ENCODE measurements at regions not wholly inside any gene's neighbourhood (a gene's known extent, or its start where the extent isn't known, plus 50 kb on each side); places are given as distances from the start of the nearest gene placed in this dataset.

- TF ChIP-seq, protein P1, sequence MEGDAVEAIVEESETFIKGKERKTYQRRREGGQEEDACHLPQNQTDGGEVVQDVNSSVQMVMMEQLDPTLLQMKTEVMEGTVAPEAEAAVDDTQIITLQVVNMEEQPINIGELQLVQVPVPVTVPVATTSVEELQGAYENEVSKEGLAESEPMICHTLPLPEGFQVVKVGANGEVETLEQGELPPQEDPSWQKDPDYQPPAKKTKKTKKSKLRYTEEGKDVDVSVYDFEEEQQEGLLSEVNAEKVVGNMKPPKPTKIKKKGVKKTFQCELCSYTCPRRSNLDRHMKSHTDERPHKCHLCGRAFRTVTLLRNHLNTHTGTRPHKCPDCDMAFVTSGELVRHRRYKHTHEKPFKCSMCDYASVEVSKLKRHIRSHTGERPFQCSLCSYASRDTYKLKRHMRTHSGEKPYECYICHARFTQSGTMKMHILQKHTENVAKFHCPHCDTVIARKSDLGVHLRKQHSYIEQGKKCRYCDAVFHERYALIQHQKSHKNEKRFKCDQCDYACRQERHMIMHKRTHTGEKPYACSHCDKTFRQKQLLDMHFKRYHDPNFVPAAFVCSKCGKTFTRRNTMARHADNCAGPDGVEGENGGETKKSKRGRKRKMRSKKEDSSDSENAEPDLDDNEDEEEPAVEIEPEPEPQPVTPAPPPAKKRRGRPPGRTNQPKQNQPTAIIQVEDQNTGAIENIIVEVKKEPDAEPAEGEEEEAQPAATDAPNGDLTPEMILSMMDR (IDR thresholded peaks at IDR 0.05; ENCODE audit: insufficient read depth, low read length, missing control alignments): no peak
- H3K4me3 ChIP-seq (ENCODE audit: low read depth, low read length): no peak overlapping the region
- ChIA-PET POLR2A (no interaction called here), CTCF (interaction anchor here (8.7 kb wide), 1 partner anchor 10 kb away, joined by 72 read pairs; no protein-coding TSS in a partner anchor)
- no peak for DNase-seq (ENCODE audit: low read depth, low spot score)
These were observed 76.0 kb upstream of the HSPA9 start for GRCh38 chr5:138651058-138651766.

- POLR2A ChIA-PET: no interaction called here
- TF ChIP-seq, protein P1 (IDR thresholded peaks at IDR 0.05; ENCODE audit: insufficient read depth, low read length, missing control alignments): no peak
- CTCF ChIA-PET: interaction anchor here (1.2 to 8.7 kb wide), 2 partner anchors 9 to 16 kb away, joined by 6 to 72 read pairs; no protein-coding TSS in a partner anchor
- DNase-seq (ENCODE audit: low read depth, low spot score): no peak
- no peak overlapping the region for H3K4me3 ChIP-seq (ENCODE audit: low read depth, low read length)
These were observed 75.0 kb upstream of the HSPA9 start for GRCh38 chr5:138650196-138650595.

- CTCF ChIA-PET: interaction anchor here (1.2 to 8.7 kb wide), 3 partner anchors 9 to 175 kb away, joined by 4 to 72 read pairs (median 6); no protein-coding TSS in a partner anchor
- no peak overlapping the region for H3K4me3 ChIP-seq (ENCODE audit: low read depth, low read length)
- TF ChIP-seq, protein P1 (IDR thresholded peaks at IDR 0.05; ENCODE audit: insufficient read depth, low read length, missing control alignments): no peak
- DNase-seq (ENCODE audit: low read depth, low spot score): no peak
- POLR2A ChIA-PET: no interaction called here
These were observed 74.6 kb upstream of the HSPA9 start for GRCh38 chr5:138649775-138650174.

- TF ChIP-seq, protein P1 (IDR thresholded peaks at IDR 0.05; ENCODE audit: insufficient read depth, low read length, missing control alignments): no peak
- no peak for DNase-seq (ENCODE audit: low read depth, low spot score)
- CTCF ChIA-PET: interaction anchor here (1.2 to 8.7 kb wide), 3 partner anchors 8 to 176 kb away, joined by 4 to 72 read pairs (median 6); no protein-coding TSS in a partner anchor
- no peak overlapping the region for H3K4me3 ChIP-seq (ENCODE audit: low read depth, low read length)
- POLR2A ChIA-PET: no interaction called here
These were observed 74.1 kb upstream of the HSPA9 start for GRCh38 chr5:138649316-138649720.

DNA sequence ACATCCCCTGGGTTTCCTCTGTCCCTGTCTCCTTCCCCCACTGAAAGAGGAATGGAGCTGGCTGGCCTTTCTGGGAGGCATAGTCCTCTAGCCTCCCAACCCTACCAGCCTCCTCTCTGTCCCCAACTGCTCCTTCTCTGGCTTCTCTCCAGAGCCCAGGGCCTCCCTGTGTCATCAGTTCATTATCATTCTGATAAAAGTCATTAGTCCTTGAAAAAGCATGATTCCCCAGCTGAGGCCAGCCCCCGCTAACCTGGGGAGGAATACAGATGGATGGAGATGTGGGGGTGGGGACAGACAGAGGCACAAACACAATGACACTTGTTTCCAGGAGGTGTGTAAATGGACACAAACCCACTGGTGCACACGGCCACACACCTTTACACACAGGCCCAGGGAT lies 73.6 kb upstream of the HSPA9 start:
- TF ChIP-seq, protein P1 (IDR thresholded peaks at IDR 0.05; ENCODE audit: insufficient read depth, low read length, missing control alignments): no peak
- no peak overlapping the region for H3K4me3 ChIP-seq (ENCODE audit: low read depth, low read length)
- CTCF ChIA-PET: interaction anchor here (1.2 to 8.7 kb wide), 4 partner anchors 8 to 176 kb away, joined by 4 to 72 read pairs (median 5); no protein-coding TSS in a partner anchor
- no peak for DNase-seq (ENCODE audit: low read depth, low spot score)
- POLR2A ChIA-PET: no interaction called here

DNA sequence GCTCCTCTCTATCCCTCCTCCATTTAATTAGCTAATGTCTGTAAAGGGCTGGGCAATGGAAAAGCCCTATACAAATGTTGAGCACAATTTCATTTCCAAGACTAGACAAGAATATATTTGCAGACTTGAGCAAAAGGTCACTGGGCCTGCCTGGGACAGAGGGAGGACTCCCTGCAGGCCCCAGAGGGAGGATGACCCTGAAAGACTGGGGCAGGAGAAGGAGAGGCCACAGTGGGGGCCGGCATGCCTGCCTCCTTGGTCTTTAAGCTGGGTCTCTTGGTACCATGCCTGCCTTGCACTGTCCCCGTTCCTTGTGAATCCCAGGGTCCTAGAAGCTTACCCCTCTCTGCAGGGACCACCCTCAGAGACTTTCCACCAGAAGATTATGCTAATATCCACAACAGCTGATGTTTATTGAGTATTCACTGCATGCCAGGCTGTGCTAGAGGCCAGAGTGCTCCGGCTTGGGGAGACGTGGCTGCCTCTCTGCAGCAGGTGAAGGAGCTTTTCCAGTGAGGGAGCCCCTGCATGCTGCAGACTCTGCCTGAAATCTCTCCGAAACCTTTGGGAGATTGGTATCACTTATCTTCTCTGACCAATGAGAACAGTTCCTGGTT lies 72.7 kb upstream of the HSPA9 start:
- no peak for DNase-seq (ENCODE audit: low read depth, low spot score)
- CTCF ChIA-PET: interaction anchor here (0.9 to 8.7 kb wide), 5 partner anchors 7 to 615 kb away, joined by 3 to 72 read pairs (median 4); no protein-coding TSS in a partner anchor
- no peak overlapping the region for H3K4me3 ChIP-seq (ENCODE audit: low read depth, low read length)
- TF ChIP-seq, protein P1 (IDR thresholded peaks at IDR 0.05; ENCODE audit: insufficient read depth, low read length, missing control alignments): no peak
- POLR2A ChIA-PET: no interaction called here

Data from AG04449 (cell line).